ENCODE measurements at regions not wholly inside any gene's neighbourhood (a gene's known extent, or its start where the extent isn't known, plus 50 kb on each side); places are given as distances from the start of the nearest gene placed in this dataset.

- Mint-ChIP-seq H3K9me3 (peaks cover 15 to 18% of the 10 kb centered on the region in 2 donors), H3K27ac (no peak overlapping the region), H3K36me3 (peaks cover 9% of the 10 kb centered on the region in 2 donors)
- no peak for DNase-seq (ENCODE audit: low spot score in 2 of 2)
- ATAC-seq = no peak
Observed at GRCh38 chr7:117836-118614, 74.3 kb upstream of the FAM20C start.

- Mint-ChIP-seq H3K9me3 (peaks cover 8 to 10% of the 10 kb centered on the region in 2 donors), H3K27ac (peak overlapping the region in 1 of 2 donors; percentile 8)
- no peak for DNase-seq (ENCODE audit: low spot score in 2 of 2)
Observed at GRCh38 chr7:118615-119391, 73.6 kb upstream of the FAM20C start.

GRCh38 chr7:119392-120163, 72.8 kb upstream of the FAM20C start:
- no peak overlapping the region for H3K27ac Mint-ChIP-seq
- DNase-seq (ENCODE audit: low spot score in 2 of 2) (no peak), ATAC-seq (no peak)
- peaks cover 2% of the 10 kb centered on the region in 2 donors for H3K9me3 Mint-ChIP-seq
- H3K36me3 Mint-ChIP-seq = no peaks in the 10 kb centered on the region

More at GRCh38 chr7:118615-119391, 73.6 kb upstream of the FAM20C start:
- no peak for ATAC-seq
- peaks cover under 1 to 2% of the 10 kb centered on the region in 2 donors for H3K36me3 Mint-ChIP-seq

GRCh38 chr7:120164-120991, 72.0 kb upstream of the FAM20C start:
- Mint-ChIP-seq H3K27ac (peak overlapping the region in 1 of 2 donors; percentile 44), H3K9me3 (no peaks in the 10 kb centered on the region), H3K36me3 (no peaks in the 10 kb centered on the region)
- DNase-seq (ENCODE audit: low spot score in 2 of 2) (no peak), ATAC-seq (no peak)

GRCh38 chr7:121002-121785, 71.2 kb upstream of the FAM20C start:
- no peaks in the 10 kb centered on the region for H3K36me3 Mint-ChIP-seq
- no peak overlapping the region for H3K27ac Mint-ChIP-seq
- ATAC-seq = no peak
- no peaks in the 10 kb centered on the region for H3K9me3 Mint-ChIP-seq
- no peak for DNase-seq (ENCODE audit: low spot score in 2 of 2)

- no peak for DNase-seq (ENCODE audit: low spot score in 2 of 2)
- Mint-ChIP-seq H3K27ac (no peak overlapping the region), H3K9me3 (no peaks in the 10 kb centered on the region), H3K36me3 (no peaks in the 10 kb centered on the region)
- ATAC-seq = no peak
Observed at GRCh38 chr7:123237-123636, 69.1 kb upstream of the FAM20C start.

- no peaks in the 10 kb centered on the region for H3K9me3 Mint-ChIP-seq
- no peaks in the 10 kb centered on the region for H3K36me3 Mint-ChIP-seq
- ATAC-seq = no peak
- DNase-seq (ENCODE audit: low spot score in 2 of 2) = no peak
- H3K27ac Mint-ChIP-seq = no peak overlapping the region
Observed at GRCh38 chr7:124130-124949, 68.0 kb upstream of the FAM20C start.

- no peak for ATAC-seq
- Mint-ChIP-seq H3K9me3 (no peaks in the 10 kb centered on the region), H3K36me3 (no peaks in the 10 kb centered on the region)
Observed at GRCh38 chr7:125061-125475, 67.3 kb upstream of the FAM20C start.

GRCh38 chr7:125661-126060, 66.7 kb upstream of the FAM20C start:
- Mint-ChIP-seq H3K27ac (no peak overlapping the region), H3K9me3 (no peaks in the 10 kb centered on the region), H3K36me3 (no peaks in the 10 kb centered on the region)
- ATAC-seq (no peak), DNase-seq (ENCODE audit: low spot score in 2 of 2) (no peak)

More at GRCh38 chr7:125061-125475, 67.3 kb upstream of the FAM20C start:
- DNase-seq (ENCODE audit: low spot score in 2 of 2) = no peak
- H3K27ac Mint-ChIP-seq = no peak overlapping the region

GRCh38 chr7:126368-126767, 66.0 kb upstream of the FAM20C start:
- no peak overlapping the region for H3K27ac Mint-ChIP-seq
- DNase-seq (ENCODE audit: low spot score in 2 of 2) (no peak), ATAC-seq (no peak)
- no peaks in the 10 kb centered on the region for H3K9me3 Mint-ChIP-seq
- H3K36me3 Mint-ChIP-seq = no peaks in the 10 kb centered on the region

GRCh38 chr7:127064-127598, 65.2 kb upstream of the FAM20C start:
- Mint-ChIP-seq H3K27ac (no peak overlapping the region), H3K9me3 (no peaks in the 10 kb centered on the region), H3K36me3 (no peaks in the 10 kb centered on the region)
- ATAC-seq = no peak
- DNase-seq (ENCODE audit: low spot score in 2 of 2) = no peak

- no peak overlapping the region for H3K27ac Mint-ChIP-seq
- no peak for ATAC-seq
- no peaks in the 10 kb centered on the region for H3K36me3 Mint-ChIP-seq
- no peak for DNase-seq (ENCODE audit: low spot score in 2 of 2)
- H3K9me3 Mint-ChIP-seq = no peaks in the 10 kb centered on the region
Observed at GRCh38 chr7:128171-129080, 63.9 kb upstream of the FAM20C start.

- Mint-ChIP-seq H3K9me3 (no peaks in the 10 kb centered on the region), H3K27ac (no peak overlapping the region), H3K36me3 (no peaks in the 10 kb centered on the region)
- DNase-seq (ENCODE audit: low spot score in 2 of 2) (no peak), ATAC-seq (no peak)
Observed at GRCh38 chr7:129366-130221, 62.8 kb upstream of the FAM20C start.

All from activated naive CD4-positive, alpha-beta T cell treated with anti-CD3 and anti-CD28 coated beads, Interleukin-2, amount 50 U/mL, for 72 hours (primary cell).